Gastrocnemius medialis (tissue), 4 donors: ENCODE measurements at regions not wholly inside any gene's neighbourhood (a gene's known extent, or its start where the extent isn't known, plus 50 kb on each side); places are given as distances from the start of the nearest gene placed in this dataset.
"Not testable (repeated sequence)": the region's sequence is repeated elsewhere in the genome, so short reads cannot be mapped to it uniquely, and the experiment has no call there.

Experiments
- ATAC-seq, 2 donors: fragments of 150-250 bp; one replicate each; pipeline ENCODE4 v1.9.1; 2016
- DNase-seq, 2 donors: peaks; one replicate each; pipeline ENCODE4 v3.0.0-alpha.2; 2019
- H3K27ac ChIP-seq, 4 donors: fragments of 200-600 bp; sonication (generic); 1 replicate in 1 of 4; 2 replicates in 3 of 4; pipeline ENCODE4 v1.5.1; 2016 to 2018; ENCODE audit warnings: mild to moderate bottlenecking in 2 of 4, moderate library complexity in 1 of 4
- H3K27me3 ChIP-seq, 3 donors: fragments of 200-600 bp; sonication (generic) in 2 of 3; 1 replicate in 1 of 3; 2 replicates in 2 of 3; pipeline versions ENCODE4 v1.5.1 to v1.6.0; 2016 to 2019; ENCODE audit warnings: mild to moderate bottlenecking in 1 of 3, moderate library complexity in 1 of 3
- H3K36me3 ChIP-seq, 2 donors: fragments of 200-600 bp; sonication (generic) in 1 of 2; one replicate each; pipeline ENCODE4 v1.5.1; 2017 to 2018
- H3K4me1 ChIP-seq, 2 donors: fragments of 200-600 bp; sonication (generic) in 1 of 2; one replicate each; pipeline ENCODE4 v1.5.1; 2016 to 2017; ENCODE audit warnings: mild to moderate bottlenecking in 2 of 2
- H3K4me3 ChIP-seq, 4 donors: fragments of 200-600 bp; sonication (generic) in 3 of 4; 1 replicate in 1 of 4; 2 replicates in 3 of 4; pipeline ENCODE4 v1.5.1; 2016 to 2019; ENCODE audit warnings: mild to moderate bottlenecking in 2 of 4
- H3K9me3 ChIP-seq, 3 donors: fragments of 200-600 bp; sonication (generic) in 2 of 3; 1 replicate in 1 of 3; 2 replicates in 2 of 3; pipeline ENCODE4 v1.5.1; 2016 to 2019
- POLR2A ChIP-seq, 2 donors: fragments of 450-650 bp; IDR thresholded peaks; one replicate each; pipeline ENCODE4 v1.6.1; 2017; ENCODE audit warnings: antibody characterized with exemption in 2 of 2, mild to moderate bottlenecking in 2 of 2, moderate library complexity in 2 of 2
- in situ Hi-C, 4 donors: fragments of 200-750 bp; cut with MboI; loops; one replicate each; pipeline versions ENCODE4 v1.15.0 to v1.8.0; 2017; ENCODE audit warnings: low sequenced_read_pairs in 4 of 4
- intact Hi-C: fragments of 100-400 bp; cut with DNase I; formaldehyde crosslinking; loops from one replicate; pipeline ENCODE4 v1.15.1; 2023; ENCODE audit warnings: low total_unique reads
- TF ChIP-seq, protein P1 (sequence below), 5 experiments: fragments of 450-650 bp in 3 of 5; fragments of 200-600 bp in 2 of 5; sonication (generic) in 2 of 5; IDR thresholded peaks in 4 of 5; conservative IDR thresholded peaks in 1 of 5; 1 replicate in 4 of 5; 2 replicates in 1 of 5; pipeline ENCODE4 v1.5.1; 2016 to 2019; ENCODE audit warnings: antibody characterized with exemption in 5 of 5, mild to moderate bottlenecking in 3 of 5, moderate library complexity in 3 of 5

DNA sequence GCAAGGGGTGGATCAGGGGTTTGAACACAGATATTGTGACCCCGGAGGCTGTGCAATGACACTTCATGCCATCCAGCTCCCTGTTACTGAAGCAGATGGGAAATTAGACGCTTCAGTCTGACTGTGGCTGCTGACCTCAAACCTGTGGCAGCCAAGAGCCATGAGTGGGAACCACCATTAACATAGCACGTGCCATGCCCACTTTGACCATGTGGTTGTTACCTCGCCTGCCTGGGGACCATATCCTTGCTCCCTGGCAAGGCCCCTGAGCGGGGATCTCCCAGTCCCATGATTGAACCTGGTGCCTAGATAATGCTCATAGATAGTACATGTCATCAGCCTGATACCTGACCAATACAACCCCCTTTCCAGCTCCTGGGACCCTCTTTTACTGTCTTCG, 68.9 kb downstream of the CYP26B1 start:
- in situ Hi-C loops, result no loop called here
- H3K4me1 ChIP-seq, result no peaks in the 10 kb centered on the region
- ATAC-seq, result no peak

DNA sequence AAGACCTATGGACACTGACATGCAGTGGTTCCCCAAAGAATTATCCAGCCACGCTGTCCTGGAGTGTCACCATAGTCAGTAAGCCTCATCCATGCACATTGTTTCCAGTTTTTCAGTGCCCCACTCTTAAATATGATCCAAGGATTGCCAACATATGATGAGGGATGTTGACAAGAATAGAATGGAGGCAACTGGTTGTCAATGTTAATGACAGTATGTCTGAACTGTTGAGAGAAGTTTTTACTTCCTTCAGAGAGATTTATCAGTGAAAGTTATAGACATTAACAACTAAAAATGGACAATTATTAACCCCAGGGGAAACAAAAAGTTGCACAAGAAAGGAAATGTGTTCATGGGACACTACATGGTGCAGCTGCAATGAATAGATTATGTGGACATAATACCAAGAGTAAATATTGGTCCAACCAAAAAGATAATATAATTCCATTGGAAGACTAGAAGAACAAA, 69.9 kb downstream of the CYP26B1 start:
- TF ChIP-seq, protein P1, sequence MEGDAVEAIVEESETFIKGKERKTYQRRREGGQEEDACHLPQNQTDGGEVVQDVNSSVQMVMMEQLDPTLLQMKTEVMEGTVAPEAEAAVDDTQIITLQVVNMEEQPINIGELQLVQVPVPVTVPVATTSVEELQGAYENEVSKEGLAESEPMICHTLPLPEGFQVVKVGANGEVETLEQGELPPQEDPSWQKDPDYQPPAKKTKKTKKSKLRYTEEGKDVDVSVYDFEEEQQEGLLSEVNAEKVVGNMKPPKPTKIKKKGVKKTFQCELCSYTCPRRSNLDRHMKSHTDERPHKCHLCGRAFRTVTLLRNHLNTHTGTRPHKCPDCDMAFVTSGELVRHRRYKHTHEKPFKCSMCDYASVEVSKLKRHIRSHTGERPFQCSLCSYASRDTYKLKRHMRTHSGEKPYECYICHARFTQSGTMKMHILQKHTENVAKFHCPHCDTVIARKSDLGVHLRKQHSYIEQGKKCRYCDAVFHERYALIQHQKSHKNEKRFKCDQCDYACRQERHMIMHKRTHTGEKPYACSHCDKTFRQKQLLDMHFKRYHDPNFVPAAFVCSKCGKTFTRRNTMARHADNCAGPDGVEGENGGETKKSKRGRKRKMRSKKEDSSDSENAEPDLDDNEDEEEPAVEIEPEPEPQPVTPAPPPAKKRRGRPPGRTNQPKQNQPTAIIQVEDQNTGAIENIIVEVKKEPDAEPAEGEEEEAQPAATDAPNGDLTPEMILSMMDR (IDR thresholded peaks at IDR 0.05 in 4 of 5, conservative IDR thresholded peaks at IDR 0.05 in 1 of 5), result no peak
- no peak for TF ChIP-seq POLR2A (IDR thresholded peaks at IDR 0.05)
- intact Hi-C loops, result no loop called here
- no peak overlapping the region for H3K27ac ChIP-seq

More for the DNA sequence above, 68.9 kb downstream of the CYP26B1 start:
- Histone ChIP-seq H3K9me3 (no peaks in the 10 kb centered on the region), H3K27me3 (no peaks in the 10 kb centered on the region), H3K4me3 (no peak overlapping the region), H3K36me3 (no peaks in the 10 kb centered on the region), H3K27ac (no peak overlapping the region)
- intact Hi-C loops, result no loop called here
- TF ChIP-seq POLR2A (IDR thresholded peaks at IDR 0.05), result no peak
- TF ChIP-seq, protein P1 (IDR thresholded peaks at IDR 0.05 in 4 of 5, conservative IDR thresholded peaks at IDR 0.05 in 1 of 5), result no peak
- DNase-seq, result no peak

DNA sequence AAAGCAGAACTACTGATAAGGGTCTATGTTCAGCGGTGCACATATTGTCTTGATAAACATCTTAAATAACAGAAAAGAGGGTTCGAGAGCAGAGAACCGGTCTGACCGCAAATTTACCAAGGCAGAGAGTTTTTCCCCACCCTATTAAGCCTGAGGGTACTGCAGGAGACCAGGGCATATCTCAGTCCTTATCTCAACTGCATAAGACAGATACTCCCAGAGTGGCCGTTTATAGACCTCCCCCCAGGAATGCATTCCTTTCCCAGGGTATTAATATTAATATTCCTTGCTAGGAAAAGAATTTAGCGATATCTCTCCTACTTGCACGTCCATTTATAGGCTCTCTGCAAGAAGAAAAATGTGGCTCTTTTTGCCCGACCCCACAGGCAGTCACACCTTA, 74.3 kb downstream of the CYP26B1 start:
- in situ Hi-C loops, intact Hi-C loops, H3K4me1 ChIP-seq, DNase-seq, H3K27me3 ChIP-seq, H3K27ac ChIP-seq, H3K4me3 ChIP-seq, H3K9me3 ChIP-seq, H3K36me3 ChIP-seq, ATAC-seq: not testable (repeated sequence)

More for the DNA sequence above, 69.9 kb downstream of the CYP26B1 start:
- H3K36me3 ChIP-seq, result no peaks in the 10 kb centered on the region
- ATAC-seq (no peak), DNase-seq (no peak)
- in situ Hi-C loops, result no loop called here
- no peaks in the 10 kb centered on the region for H3K4me1 ChIP-seq
- no peaks in the 10 kb centered on the region for H3K9me3 ChIP-seq
- no peaks in the 10 kb centered on the region for H3K27me3 ChIP-seq
- H3K4me3 ChIP-seq, result no peak overlapping the region

DNA sequence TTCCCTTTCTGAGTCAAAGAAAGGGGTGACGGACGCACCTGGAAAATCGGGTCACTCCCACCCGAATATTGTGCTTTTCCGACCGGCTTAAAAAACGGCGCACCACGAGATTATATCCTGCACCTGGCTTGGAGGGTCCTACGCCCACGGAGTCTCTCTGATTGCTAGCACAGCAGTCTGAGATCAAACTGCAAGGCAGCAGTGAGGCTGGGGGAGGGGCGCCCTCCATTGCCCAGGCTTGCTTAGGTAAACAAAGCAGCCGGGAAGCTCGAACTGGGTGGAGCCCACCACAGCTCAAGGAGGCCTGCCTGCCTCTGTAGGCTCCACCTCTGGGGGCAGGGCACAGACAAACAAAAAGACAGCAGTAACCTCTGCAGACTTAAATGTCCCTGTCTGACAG, 83.5 kb downstream of the CYP26B1 start:
- H3K27me3 ChIP-seq, in situ Hi-C loops, H3K4me1 ChIP-seq, H3K36me3 ChIP-seq, H3K9me3 ChIP-seq, ATAC-seq, intact Hi-C loops, H3K4me3 ChIP-seq, H3K27ac ChIP-seq, DNase-seq: not testable (repeated sequence)

DNA sequence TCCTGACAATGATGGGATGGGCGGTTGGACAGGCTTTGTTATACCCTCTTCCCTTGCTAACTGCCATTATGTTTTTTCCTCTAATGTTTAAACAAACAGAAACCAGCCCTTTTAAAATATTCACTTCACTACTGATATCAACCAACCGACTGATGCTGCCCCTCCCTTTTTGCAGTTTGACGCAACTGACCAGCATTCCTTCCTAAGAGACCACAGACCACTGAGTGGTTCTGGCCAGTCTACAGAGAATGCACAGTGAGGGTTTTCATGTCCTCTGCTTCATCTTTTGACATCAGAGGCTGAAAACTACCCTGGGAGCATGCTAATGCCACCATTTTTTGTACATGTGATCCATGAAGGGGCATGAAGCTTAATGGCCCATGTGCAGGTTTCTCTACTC, 85.3 kb downstream of the CYP26B1 start:
- no peak for ATAC-seq
- no peak overlapping the region for H3K27ac ChIP-seq
- no peaks in the 10 kb centered on the region for H3K36me3 ChIP-seq
- no peaks in the 10 kb centered on the region for H3K27me3 ChIP-seq
- intact Hi-C loops, result no loop called here
- DNase-seq, result no peak
- TF ChIP-seq, protein P1 (IDR thresholded peaks at IDR 0.05 in 4 of 5, conservative IDR thresholded peaks at IDR 0.05 in 1 of 5), result no peak
- no peak for TF ChIP-seq POLR2A (IDR thresholded peaks at IDR 0.05)
- no peak overlapping the region for H3K4me3 ChIP-seq
- no peaks in the 10 kb centered on the region for H3K4me1 ChIP-seq
- no peaks in the 10 kb centered on the region for H3K9me3 ChIP-seq
- in situ Hi-C loops, result no loop called here

DNA sequence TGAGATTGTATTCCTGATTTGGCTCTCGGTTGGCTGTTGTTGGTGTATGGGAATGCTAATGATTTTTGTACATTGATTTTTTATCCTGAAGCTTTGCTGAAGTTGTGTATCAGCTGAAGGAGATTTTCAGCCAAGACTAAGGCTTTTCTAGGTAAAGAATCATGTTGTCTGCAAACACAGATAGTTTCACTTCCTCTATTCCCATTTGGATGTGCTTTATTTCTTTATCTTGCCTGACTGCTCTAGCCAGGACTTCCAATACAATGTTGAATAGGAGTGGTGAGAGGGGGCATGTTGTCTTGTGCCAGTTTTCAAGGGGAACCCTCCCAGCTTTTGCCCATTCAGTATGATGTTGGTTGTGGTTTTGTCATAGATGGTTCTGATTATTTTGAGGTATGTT, 90.4 kb downstream of the CYP26B1 start:
- H3K27me3 ChIP-seq, result no peaks in the 10 kb centered on the region
- H3K9me3 ChIP-seq, result no peaks in the 10 kb centered on the region
- ATAC-seq, result no peak
- no peak overlapping the region for H3K27ac ChIP-seq
- no peak for DNase-seq
- H3K36me3 ChIP-seq, result no peaks in the 10 kb centered on the region
- TF ChIP-seq, protein P1 (IDR thresholded peaks at IDR 0.05 in 4 of 5, conservative IDR thresholded peaks at IDR 0.05 in 1 of 5), result no peak
- TF ChIP-seq POLR2A (IDR thresholded peaks at IDR 0.05), result no peak
- H3K4me1 ChIP-seq, result no peaks in the 10 kb centered on the region
- no peak overlapping the region for H3K4me3 ChIP-seq
- in situ Hi-C loops, result no loop called here
- intact Hi-C loops, result no loop called here
